ENCODE measurements at regions not wholly inside any gene's neighbourhood (a gene's known extent, or its start where the extent isn't known, plus 50 kb on each side); places are given as distances from the start of the nearest gene placed in this dataset.

GRCh38 chr22:42207918-42208317 lies 62.5 kb downstream of the TCF20 start:
- TF ChIP-seq CTCF (IDR thresholded peaks at IDR 0.05; ENCODE audit: poor library complexity) (no peak), EZH2 (IDR thresholded peaks at IDR 0.05; ENCODE audit: borderline replicate concordance) (no peak)
